ENCODE measurements at regions not wholly inside any gene's neighbourhood (a gene's known extent, or its start where the extent isn't known, plus 50 kb on each side); places are given as distances from the start of the nearest gene placed in this dataset.

GRCh38 chr5:173790177-173790719, 97.9 kb upstream of the CPEB4 start:
- TF ChIP-seq CTCF (IDR thresholded peaks at IDR 0.05; ENCODE audit: low read depth, low read length) (no peak), EZH2phosphoT487 (IDR thresholded peaks at IDR 0.05; ENCODE audit: low read depth) (no peak)
